Ramos (cell line): ENCODE measurements at regions not wholly inside any gene's neighbourhood (a gene's known extent, or its start where the extent isn't known, plus 50 kb on each side); places are given as distances from the start of the nearest gene placed in this dataset.

Experiments
- in situ Hi-C: fragments of 300-500 bp; cut with MboI; formaldehyde crosslinking; loops from one replicate; pipeline ENCODE4 v1.14.3; 2022; ENCODE audit warnings: low sequenced_read_pairs; ENCODE audit not compliant: unreplicated experiment

DNA sequence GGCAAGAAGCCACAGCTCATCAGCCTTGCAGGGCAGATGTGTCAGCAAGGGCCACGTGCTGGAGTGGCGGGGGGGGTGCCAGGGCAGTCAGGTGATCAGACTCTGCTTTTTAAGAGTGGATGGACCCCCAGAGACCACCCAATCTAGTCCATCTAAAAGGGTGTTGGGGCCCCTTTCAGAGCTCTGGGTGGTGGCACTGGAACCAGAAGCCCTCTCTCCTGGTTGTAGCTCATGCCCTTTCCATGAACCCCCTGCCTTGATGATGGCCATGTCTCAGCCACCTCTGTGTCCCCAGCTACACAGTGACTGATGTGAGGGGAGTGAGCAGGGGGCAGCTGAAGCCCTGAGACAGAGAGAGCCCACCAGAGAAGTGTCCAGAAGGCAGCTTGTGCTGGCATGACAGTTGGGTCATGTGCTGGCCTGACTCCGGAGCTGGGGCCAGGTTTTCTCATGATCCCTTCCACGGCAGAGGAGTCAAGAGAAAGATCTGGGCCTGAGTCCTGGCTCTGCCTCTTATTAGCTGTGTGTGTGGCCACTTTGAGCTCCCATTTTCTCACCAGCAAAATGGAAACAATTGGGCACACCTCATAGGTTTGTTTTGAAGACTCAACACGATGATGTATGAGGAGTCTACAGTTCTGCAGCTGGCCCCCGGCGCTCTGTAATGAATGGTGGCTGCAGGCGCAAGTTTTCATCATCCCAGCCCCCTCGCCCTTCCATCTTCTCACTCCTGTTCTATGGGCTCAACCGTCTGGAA, 195.7 kb downstream of the ZFP36L2 start:
- in situ Hi-C loops: no loop called here

- in situ Hi-C loops: no loop called here
Observed at GRCh38 chr2:43029186-43029585, 197.2 kb downstream of the ZFP36L2 start.

- in situ Hi-C loops: no loop called here
Observed at GRCh38 chr2:43028188-43028587, 198.2 kb downstream of the ZFP36L2 start.

GRCh38 chr2:43027097-43027873, 199.1 kb downstream of the ZFP36L2 start:
- in situ Hi-C loops: no loop called here

- in situ Hi-C loops: no loop called here
Observed at GRCh38 chr2:43026426-43027096, 199.8 kb downstream of the ZFP36L2 start.

- in situ Hi-C loops: no loop called here
Observed at GRCh38 chr2:43025709-43026295, 200.6 kb downstream of the ZFP36L2 start.

DNA sequence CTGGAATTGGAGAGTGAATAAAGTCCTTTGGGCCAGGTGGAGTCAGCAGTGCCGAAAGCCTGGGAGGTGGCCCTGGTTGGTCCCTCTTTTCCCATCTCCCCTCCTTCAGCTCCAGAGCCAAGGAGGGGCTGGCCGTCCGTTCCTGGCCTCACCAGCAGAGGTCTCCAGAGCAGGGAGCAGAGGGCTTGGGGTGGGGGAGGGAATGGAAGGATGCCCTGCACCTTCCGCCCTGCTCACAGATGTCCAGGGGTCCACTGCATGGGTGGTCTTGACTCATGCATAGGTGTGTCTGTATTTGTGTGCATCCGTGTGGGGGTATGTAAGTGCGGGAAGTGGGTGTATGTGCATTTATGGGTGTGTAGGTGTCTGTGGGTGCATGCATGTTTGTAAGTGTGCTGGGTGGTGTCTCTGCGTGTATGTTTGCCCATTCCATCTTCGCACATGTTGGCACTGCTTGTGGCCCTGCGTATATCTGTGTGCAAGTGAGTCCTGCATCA, 201.8 kb downstream of the ZFP36L2 start:
- in situ Hi-C loops: no loop called here

DNA sequence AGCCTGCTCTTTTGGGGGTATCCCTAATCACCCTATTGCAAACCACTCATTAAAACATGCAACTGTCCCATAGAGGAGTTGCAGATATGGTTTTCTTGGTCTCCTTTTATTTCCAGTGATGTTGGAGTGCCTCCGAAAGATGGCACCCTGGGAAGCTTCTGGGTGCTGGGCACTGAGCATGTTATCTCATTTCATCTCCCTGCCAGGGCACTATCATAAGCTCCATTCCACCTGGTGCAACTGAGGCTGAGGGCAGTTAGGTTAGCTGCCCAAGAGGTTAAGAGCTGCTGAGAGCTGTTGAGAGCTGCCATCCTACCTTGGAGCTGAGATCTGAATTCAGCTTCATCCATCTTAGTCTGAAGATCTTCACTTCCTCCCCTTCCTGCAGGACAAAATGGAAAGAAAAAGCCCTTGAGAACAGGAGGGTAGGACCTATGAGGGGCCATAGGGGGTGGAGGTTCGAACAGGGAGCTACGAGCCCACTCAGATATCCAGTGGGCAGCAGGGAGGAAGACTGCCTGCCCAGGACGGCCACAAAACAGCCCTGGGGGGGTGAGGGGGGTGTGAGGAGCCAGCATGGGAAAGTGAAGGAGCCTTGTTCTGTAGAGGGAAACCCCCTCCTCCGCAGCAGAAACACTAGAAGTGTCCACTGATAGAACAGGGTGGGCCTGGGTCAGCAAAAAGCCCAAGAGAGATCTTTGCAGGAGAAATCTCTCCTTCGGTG, 202.5 kb downstream of the ZFP36L2 start:
- in situ Hi-C loops: no loop called here

GRCh38 chr2:43022896-43023295, 203.5 kb downstream of the ZFP36L2 start:
- in situ Hi-C loops: no loop called here

DNA sequence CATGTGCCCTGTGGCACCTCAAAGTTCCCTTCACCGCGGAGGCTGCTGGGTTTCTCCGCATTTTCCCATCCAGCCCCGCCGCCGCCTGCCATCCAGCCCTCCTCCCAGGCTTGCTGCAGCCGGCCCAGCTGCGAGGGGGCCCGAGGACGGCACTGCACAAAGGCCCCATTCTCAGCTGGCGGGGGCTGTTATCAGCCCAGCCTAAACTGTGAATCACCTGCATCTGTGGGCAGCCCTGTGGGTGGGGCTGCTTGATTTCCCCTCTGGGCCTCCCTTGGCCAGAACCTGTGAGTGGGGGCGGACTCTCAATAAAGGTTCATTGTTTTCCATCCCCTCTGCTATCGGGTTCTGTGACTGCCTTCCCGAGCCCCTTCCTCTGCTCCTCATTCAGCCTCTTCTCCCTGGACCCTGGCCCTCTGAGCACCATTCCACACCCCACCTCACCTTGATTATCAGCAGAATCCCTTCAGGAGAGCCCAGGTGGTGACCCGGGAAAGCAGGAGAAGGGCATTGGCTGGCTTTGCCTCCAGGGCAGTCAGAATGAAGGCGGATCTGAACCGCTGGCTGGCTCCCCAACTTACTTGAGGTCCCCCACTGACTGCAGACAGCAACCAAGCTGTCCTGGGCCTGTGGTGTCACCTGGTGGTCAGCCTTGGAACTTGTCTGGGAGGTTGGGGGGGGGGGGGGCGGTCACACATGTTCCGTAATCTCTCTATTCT, 204.5 kb downstream of the ZFP36L2 start:
- in situ Hi-C loops: no loop called here

GRCh38 chr2:43020990-43021669, 205.3 kb downstream of the ZFP36L2 start:
- in situ Hi-C loops: no loop called here

GRCh38 chr2:43020296-43020695, 206.1 kb downstream of the ZFP36L2 start:
- in situ Hi-C loops: no loop called here

DNA sequence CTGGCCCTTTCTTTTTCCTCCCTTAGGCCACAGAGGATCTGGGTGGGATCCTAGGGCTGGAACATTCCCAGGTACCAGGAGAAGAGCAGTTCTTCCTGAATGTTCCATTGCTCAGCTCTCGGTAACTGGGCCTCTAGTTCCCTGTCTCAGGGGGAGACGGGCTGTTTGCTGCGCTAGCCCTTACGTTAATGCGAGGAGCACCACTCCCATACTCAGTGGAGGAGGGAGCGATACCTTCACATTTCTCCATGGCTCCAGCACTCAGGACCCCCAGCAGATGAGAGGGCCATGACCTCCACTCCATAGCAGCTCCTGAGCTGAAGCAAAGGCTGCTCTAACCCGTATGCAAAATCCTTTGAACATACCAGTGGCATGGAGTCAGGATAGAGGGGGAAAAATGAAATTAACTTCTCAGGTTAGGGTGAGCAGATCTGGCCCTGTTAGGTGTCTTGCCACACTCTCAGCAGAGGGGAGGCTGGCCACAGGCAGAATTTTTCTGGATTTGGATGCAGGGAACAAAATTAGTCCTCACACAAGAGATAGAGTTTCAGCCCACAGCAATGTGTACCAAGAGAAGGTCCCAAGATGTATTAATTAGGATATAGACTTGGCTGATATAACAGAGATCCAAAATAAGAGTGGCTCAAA, 206.7 kb downstream of the ZFP36L2 start:
- in situ Hi-C loops: no loop called here

DNA sequence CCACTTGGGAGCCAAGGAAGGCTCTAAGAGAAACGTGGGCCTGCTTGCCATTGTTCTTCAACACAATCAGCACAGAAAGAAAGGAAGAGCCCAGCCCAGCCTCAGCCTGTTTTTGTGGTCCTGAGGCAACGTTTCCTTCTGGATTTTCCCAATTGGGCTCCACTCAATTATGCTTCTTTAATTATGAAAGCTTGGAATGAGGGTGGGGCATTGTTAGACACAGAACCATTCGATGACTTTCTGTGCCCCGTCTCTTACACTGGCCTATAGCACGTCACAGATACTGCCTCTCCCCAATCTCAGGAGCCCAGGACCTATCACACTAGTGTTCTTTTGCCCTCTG, 207.4 kb downstream of the ZFP36L2 start:
- in situ Hi-C loops: no loop called here

- in situ Hi-C loops: no loop called here
Observed at GRCh38 chr2:43018179-43019024, 208.0 kb downstream of the ZFP36L2 start.

DNA sequence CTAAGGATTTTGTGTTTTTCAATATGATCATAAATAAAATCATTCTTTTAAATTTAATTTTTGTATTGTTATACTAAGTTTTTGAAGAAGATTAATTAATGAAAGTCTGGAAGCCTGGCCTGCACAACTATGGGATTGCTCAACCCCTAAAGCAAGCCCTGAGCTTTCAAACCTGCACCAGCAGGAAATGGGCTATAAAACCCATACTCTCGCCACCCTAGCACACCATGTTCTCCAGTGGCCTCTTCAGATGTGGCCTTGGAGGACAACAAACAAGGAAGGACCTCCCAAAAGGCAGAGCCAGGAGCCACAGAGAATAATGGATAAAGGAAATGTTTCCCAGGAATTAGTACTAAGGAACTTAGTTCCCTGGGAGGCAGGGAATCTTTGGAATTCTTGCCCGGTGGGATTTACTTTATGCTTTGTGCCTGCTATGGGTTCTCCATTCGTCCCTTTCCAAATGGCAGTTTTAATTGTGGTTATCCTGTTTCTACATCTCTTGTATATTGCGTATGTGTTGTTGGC, 212.5 kb downstream of the ZFP36L2 start:
- in situ Hi-C loops: no loop called here

DNA sequence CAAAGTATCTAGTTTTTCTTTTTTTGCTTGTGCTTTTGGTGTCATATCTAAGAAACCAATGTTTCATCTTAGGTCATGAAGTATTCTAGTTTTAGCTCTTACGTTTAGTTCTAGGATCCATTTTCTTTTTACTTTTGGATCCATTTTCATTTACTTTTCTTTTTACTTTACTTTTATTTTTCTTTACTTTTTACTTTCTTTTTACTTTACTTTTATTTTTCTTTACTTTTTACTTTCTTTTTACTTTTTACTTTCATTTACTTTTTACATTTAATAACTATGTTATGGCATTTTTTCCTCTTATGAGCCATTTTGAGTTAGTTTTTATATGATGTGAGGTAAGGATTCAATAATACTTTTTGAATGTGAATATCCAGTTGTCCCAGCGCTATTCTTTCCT, 213.4 kb downstream of the ZFP36L2 start:
- in situ Hi-C loops: no loop called here
